Body of pancreas (tissue), 4 donors: ENCODE measurements at regions not wholly inside any gene's neighbourhood (a gene's known extent, or its start where the extent isn't known, plus 50 kb on each side); places are given as distances from the start of the nearest gene placed in this dataset.

Source experiments
- ATAC-seq: fragments of 150-250 bp; one replicate; pipeline ENCODE4 v1.9.1; 2016
- DNase-seq, 4 donors: peaks; one replicate each; pipeline ENCODE4 v3.0.0-alpha.2; 2019
- H3K27ac ChIP-seq, 4 donors: fragments of 200-600 bp; sonication (generic); 1 replicate in 3 of 4; 2 replicates in 1 of 4; pipeline versions ENCODE4 v1.5.1 to v1.6.1; 2016 to 2019; ENCODE audit warnings: mild to moderate bottlenecking in 1 of 4, mixed read lengths in 1 of 4, moderate library complexity in 1 of 4
- H3K27me3 ChIP-seq, 2 donors: fragments of 200-600 bp; sonication (generic); one replicate each; pipeline ENCODE4 v1.6.0; 2016; ENCODE audit warnings: mild to moderate bottlenecking in 1 of 2
- H3K36me3 ChIP-seq, 2 donors: fragments of 200-600 bp; sonication (generic); replicated peaks in 1 of 2; 2 replicates each; pipeline ENCODE4 v1.5.1; 2016; ENCODE audit warnings: low read depth in 2 of 2; ENCODE audit not compliant: insufficient read depth in 1 of 2
- H3K4me1 ChIP-seq: fragments of 200-600 bp; sonication (generic); one replicate; pipeline ENCODE4 v1.6.0; 2016
- H3K4me3 ChIP-seq, 2 donors: fragments of 200-600 bp; sonication (generic); 1 replicate in 1 of 2; 2 replicates in 1 of 2; pipeline ENCODE4 v1.5.1; 2016 to 2019
- H3K9me3 ChIP-seq, 3 donors: fragments of 200-600 bp; sonication (generic); 1 replicate in 2 of 3; 2 replicates in 1 of 3; pipeline ENCODE4 v1.5.1; 2016
- POLR2A ChIP-seq, 3 donors: fragments of 450-650 bp; IDR thresholded peaks; one replicate each; pipeline ENCODE4 v1.6.1; 2016; ENCODE audit warnings: antibody characterized with exemption in 3 of 3, mild to moderate bottlenecking in 2 of 3
- WGBS, 2 donors: methylation state at CpG; one replicate each; pipeline ENCODE4 v1.1.5; 2017; 5-methylcytosine and 5-hydroxymethylcytosine counted together
- intact Hi-C: fragments of 100-400 bp; cut with DNase I; formaldehyde crosslinking; loops from one replicate; pipeline ENCODE4 v1.15.1; 2023
- TF ChIP-seq, protein P1 (sequence below), 7 experiments: fragments of 450-650 bp in 4 of 7; fragments of 200-600 bp in 3 of 7; sonication (generic) in 3 of 7; IDR thresholded peaks; one replicate each; pipeline ENCODE4 v1.5.1; 2016 to 2019; ENCODE audit warnings: antibody characterized with exemption in 7 of 7

DNA sequence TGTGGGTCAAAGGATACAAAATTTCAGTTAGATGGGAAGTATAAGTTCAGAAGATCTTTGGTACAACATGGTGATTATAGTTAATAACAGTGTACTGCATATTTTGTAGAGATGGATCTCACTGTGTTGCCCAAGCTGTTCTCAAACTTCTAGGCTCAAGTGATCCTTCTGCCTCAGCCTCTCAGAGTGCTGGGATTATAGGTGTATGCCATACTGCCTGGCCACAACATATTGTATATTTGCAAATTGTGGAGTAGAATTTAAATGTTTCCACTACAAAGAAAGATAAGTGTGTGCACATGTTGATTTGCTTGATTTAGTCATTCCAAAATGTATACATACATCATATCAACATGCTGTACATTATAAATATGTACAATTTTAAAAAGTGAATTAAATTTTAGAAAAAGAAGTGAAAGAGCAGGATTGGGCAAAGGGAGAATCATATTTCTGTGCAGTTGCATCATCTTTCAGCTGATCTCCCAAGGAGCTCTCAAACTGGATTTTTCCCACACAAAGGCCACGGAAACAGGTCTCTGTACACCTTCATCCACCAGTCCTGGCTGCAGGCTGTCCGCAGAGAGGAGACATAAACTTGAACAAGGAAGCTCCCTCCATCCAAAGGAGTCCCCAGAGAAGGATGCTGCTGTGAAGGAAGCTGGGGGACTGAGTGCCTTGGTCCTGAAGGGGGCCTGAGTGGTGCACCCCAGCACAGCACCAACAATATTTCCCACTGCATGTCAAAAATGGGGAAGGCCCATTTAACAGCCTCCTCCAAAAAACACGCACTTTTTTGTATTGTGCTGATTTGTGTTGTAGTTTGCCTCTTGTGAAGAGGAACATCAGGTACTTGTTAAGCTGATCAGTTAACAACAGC is 217.1 kb upstream of the GHITM start:
- 71 to 79% methylated on average over 3 of the region's 3 CpGs for WGBS, 2 donors
- ATAC-seq, result no peak
- intact Hi-C loops, result no loop called here

GRCh38 chr10:83925133-83925532 is 214.2 kb upstream of the GHITM start:
- no peak for TF ChIP-seq POLR2A (IDR thresholded peaks at IDR 0.05)
- TF ChIP-seq, protein P1, sequence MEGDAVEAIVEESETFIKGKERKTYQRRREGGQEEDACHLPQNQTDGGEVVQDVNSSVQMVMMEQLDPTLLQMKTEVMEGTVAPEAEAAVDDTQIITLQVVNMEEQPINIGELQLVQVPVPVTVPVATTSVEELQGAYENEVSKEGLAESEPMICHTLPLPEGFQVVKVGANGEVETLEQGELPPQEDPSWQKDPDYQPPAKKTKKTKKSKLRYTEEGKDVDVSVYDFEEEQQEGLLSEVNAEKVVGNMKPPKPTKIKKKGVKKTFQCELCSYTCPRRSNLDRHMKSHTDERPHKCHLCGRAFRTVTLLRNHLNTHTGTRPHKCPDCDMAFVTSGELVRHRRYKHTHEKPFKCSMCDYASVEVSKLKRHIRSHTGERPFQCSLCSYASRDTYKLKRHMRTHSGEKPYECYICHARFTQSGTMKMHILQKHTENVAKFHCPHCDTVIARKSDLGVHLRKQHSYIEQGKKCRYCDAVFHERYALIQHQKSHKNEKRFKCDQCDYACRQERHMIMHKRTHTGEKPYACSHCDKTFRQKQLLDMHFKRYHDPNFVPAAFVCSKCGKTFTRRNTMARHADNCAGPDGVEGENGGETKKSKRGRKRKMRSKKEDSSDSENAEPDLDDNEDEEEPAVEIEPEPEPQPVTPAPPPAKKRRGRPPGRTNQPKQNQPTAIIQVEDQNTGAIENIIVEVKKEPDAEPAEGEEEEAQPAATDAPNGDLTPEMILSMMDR (IDR thresholded peaks at IDR 0.05), result no peak
- H3K4me3 ChIP-seq, result no peak overlapping the region
- no peak overlapping the region for H3K27ac ChIP-seq
- H3K4me1 ChIP-seq, result no peaks in the 10 kb centered on the region
- no peaks in the 10 kb centered on the region for H3K36me3 ChIP-seq
- intact Hi-C loops, result no loop called here
- 35 to 53% methylated on average over 5 of the region's 5 CpGs for WGBS, 2 donors
- ATAC-seq (no peak), DNase-seq (no peak)
- no peaks in the 10 kb centered on the region for H3K27me3 ChIP-seq
- no peaks in the 10 kb centered on the region for H3K9me3 ChIP-seq

More for the DNA sequence above, 217.1 kb upstream of the GHITM start:
- H3K4me1 ChIP-seq, result no peaks in the 10 kb centered on the region
- no peak for DNase-seq
- no peak overlapping the region for H3K27ac ChIP-seq
- H3K9me3 ChIP-seq, result no peaks in the 10 kb centered on the region
- H3K4me3 ChIP-seq, result no peak overlapping the region
- no peaks in the 10 kb centered on the region for H3K36me3 ChIP-seq
- no peak for TF ChIP-seq POLR2A (IDR thresholded peaks at IDR 0.05)
- TF ChIP-seq, protein P1 (IDR thresholded peaks at IDR 0.05), result no peak
- no peaks in the 10 kb centered on the region for H3K27me3 ChIP-seq

GRCh38 chr10:83926606-83927005 is 212.7 kb upstream of the GHITM start:
- TF ChIP-seq, protein P1 (IDR thresholded peaks at IDR 0.05), result no peak
- no peak for TF ChIP-seq POLR2A (IDR thresholded peaks at IDR 0.05)
- WGBS, 2 donors, result 56 to 58% methylated on average over 2 of the region's 2 CpGs

GRCh38 chr10:83927166-83927565 is 212.1 kb upstream of the GHITM start:
- no peak for TF ChIP-seq POLR2A (IDR thresholded peaks at IDR 0.05)
- TF ChIP-seq, protein P1 (IDR thresholded peaks at IDR 0.05), result no peak
- Histone ChIP-seq H3K4me3 (no peak overlapping the region), H3K27me3 (no peaks in the 10 kb centered on the region), H3K9me3 (no peaks in the 10 kb centered on the region), H3K36me3 (no peaks in the 10 kb centered on the region), H3K4me1 (peaks cover 5% of the 10 kb centered on the region), H3K27ac (no peak overlapping the region)
- ATAC-seq, result no peak
- WGBS, 2 donors, result 73 to 81% methylated on average over 2 of the region's 2 CpGs
- intact Hi-C loops, result no loop called here
- DNase-seq, result no peak

More at GRCh38 chr10:83926606-83927005, 212.7 kb upstream of the GHITM start:
- DNase-seq, result no peak
- Histone ChIP-seq H3K27ac (no peak overlapping the region), H3K4me3 (no peak overlapping the region), H3K36me3 (no peaks in the 10 kb centered on the region), H3K4me1 (peaks cover under 1% of the 10 kb centered on the region), H3K9me3 (no peaks in the 10 kb centered on the region), H3K27me3 (no peaks in the 10 kb centered on the region)
- ATAC-seq, result no peak
- intact Hi-C loops, result no loop called here

GRCh38 chr10:83929399-83929798 is 209.9 kb upstream of the GHITM start:
- Histone ChIP-seq H3K36me3 (no peaks in the 10 kb centered on the region), H3K4me3 (no peak overlapping the region), H3K27ac (no peak overlapping the region), H3K27me3 (no peaks in the 10 kb centered on the region), H3K4me1 (peaks cover 5% of the 10 kb centered on the region), H3K9me3 (no peaks in the 10 kb centered on the region)
- TF ChIP-seq, protein P1 (IDR thresholded peaks at IDR 0.05), result no peak
- no peak for TF ChIP-seq POLR2A (IDR thresholded peaks at IDR 0.05)
- WGBS, 2 donors, result 52 to 53% methylated on average over 3 of the region's 3 CpGs
- intact Hi-C loops, result no loop called here
- ATAC-seq (no peak), DNase-seq (no peak)
